Right hindlimb (tissue), 1 donor: ENCODE measurements at regions not wholly inside any gene's neighbourhood (a gene's known extent, or its start where the extent isn't known, plus 50 kb on each side); places are given as distances from the start of the nearest gene placed in this dataset.
A peak's percentile ranks its signal among the peaks of the same experiment; 100 is the strongest.

Experiments used
- DNase-seq: peaks from one replicate; pipeline ENCODE4 v3.0.0-alpha.2; 2018

GRCh38 chr3:146830231-146830630 is 225.1 kb upstream of the PLSCR5 start:
- no peak for DNase-seq

GRCh38 chr3:146827836-146828235 is 222.7 kb upstream of the PLSCR5 start:
- DNase-seq: no peak

GRCh38 chr3:146823622-146824021 is 218.5 kb upstream of the PLSCR5 start:
- DNase-seq: no peak

- no peak for DNase-seq
Measured at GRCh38 chr3:146818866-146819265, 213.7 kb upstream of the PLSCR5 start.

- DNase-seq: no peak
Measured at GRCh38 chr3:146818301-146818700, 213.2 kb upstream of the PLSCR5 start.

- no peak for DNase-seq
Measured at GRCh38 chr3:146817704-146818103, 212.6 kb upstream of the PLSCR5 start.

GRCh38 chr3:146814601-146815315 is 209.6 kb upstream of the PLSCR5 start:
- no peak for DNase-seq

- no peak for DNase-seq
Measured at GRCh38 chr3:146813496-146813895, 208.3 kb upstream of the PLSCR5 start.

- DNase-seq: peak; percentile 29
Measured at GRCh38 chr3:146803745-146804144, 198.6 kb upstream of the PLSCR5 start.

GRCh38 chr3:146801492-146801891 is 196.3 kb upstream of the PLSCR5 start:
- DNase-seq: no peak

GRCh38 chr3:146800484-146800883 is 195.3 kb upstream of the PLSCR5 start:
- DNase-seq: no peak

GRCh38 chr3:146796078-146796477 is 190.9 kb upstream of the PLSCR5 start:
- DNase-seq: no peak

GRCh38 chr3:146783446-146783845 is 178.3 kb upstream of the PLSCR5 start:
- DNase-seq: no peak

GRCh38 chr3:146781606-146782005 is 176.5 kb upstream of the PLSCR5 start:
- DNase-seq: no peak

GRCh38 chr3:146781059-146781458 is 175.9 kb upstream of the PLSCR5 start:
- DNase-seq: no peak

GRCh38 chr3:146780251-146780650 is 175.1 kb upstream of the PLSCR5 start:
- no peak for DNase-seq

- DNase-seq: no peak
Measured at GRCh38 chr3:146777941-146778340, 172.8 kb upstream of the PLSCR5 start.

GRCh38 chr3:146772211-146772743 is 167.1 kb upstream of the PLSCR5 start:
- DNase-seq: no peak

- no peak for DNase-seq
Measured at GRCh38 chr3:146770881-146771280, 165.7 kb upstream of the PLSCR5 start.

- DNase-seq: no peak
Measured at GRCh38 chr3:146770301-146770700, 165.2 kb upstream of the PLSCR5 start.

GRCh38 chr3:146757759-146758158 is 152.6 kb upstream of the PLSCR5 start:
- no peak for DNase-seq

GRCh38 chr3:146750196-146750595 is 145.1 kb upstream of the PLSCR5 start:
- no peak for DNase-seq

GRCh38 chr3:146747928-146748327 is 142.8 kb upstream of the PLSCR5 start:
- DNase-seq: no peak

GRCh38 chr3:146747051-146747450 is 141.9 kb upstream of the PLSCR5 start:
- DNase-seq: no peak

GRCh38 chr3:146746190-146746589 is 141.0 kb upstream of the PLSCR5 start:
- no peak for DNase-seq
